ENCODE measurements at regions not wholly inside any gene's neighbourhood (a gene's known extent, or its start where the extent isn't known, plus 50 kb on each side); places are given as distances from the start of the nearest gene placed in this dataset.
A peak's percentile ranks its signal among the peaks of the same experiment; 100 is the strongest.

DNA sequence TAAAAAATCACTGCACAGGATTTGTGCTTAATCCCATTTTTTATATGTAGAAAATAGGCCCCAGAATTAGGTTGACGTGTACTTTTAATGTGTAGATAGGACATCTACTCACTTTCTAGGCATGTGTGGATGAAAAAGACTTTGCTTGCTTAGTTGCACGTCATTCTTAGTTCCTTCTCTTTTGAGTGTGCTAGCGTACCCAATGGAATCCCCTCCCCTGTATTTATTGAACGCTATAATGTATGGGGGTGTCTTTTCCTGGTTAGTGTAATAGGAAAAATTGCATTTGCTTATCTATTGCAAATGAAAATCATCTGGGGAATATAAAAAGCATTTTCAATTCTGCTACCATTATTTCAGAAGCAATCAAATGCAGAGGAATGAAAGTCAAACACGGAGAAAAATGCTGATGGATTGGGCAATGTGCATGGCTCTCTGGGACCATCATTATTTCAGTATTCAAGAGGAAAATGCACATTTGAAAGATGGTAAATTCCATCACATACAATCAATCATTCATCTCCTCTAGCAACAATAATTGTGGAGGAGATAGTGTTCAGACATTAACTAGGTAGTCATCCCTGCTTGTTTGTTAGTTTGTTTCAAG, 277.0 kb upstream of the B3GALT2 start:
- Histone ChIP-seq H2AFZ (ENCODE audit: low read length) (no peak overlapping the region), H3K4me3 (ENCODE audit: insufficient read depth, low read length) (no peak overlapping the region), H3K36me3 (ENCODE audit: insufficient read depth, low read length) (no peaks in the 10 kb centered on the region), H3K79me2 (ENCODE audit: insufficient read depth, low read length) (no peaks in the 10 kb centered on the region), H4K20me1 (ENCODE audit: insufficient read depth, low read length) (no peaks in the 10 kb centered on the region), H3K4me2 (ENCODE audit: insufficient read depth, low read length) (no peak overlapping the region), H3K27ac (ENCODE audit: low read depth, low read length) (no peak overlapping the region), H3K27me3 (ENCODE audit: insufficient read depth, low read length) (no peaks in the 10 kb centered on the region), H3K9me3 (ENCODE audit: low read depth, low read length) (no peaks in the 10 kb centered on the region), H3K4me1 (ENCODE audit: insufficient read depth, low read length) (no peaks in the 10 kb centered on the region)
- DNase-seq (ENCODE audit: insufficient read length, low spot score, missing footprints), result no peak
- TF ChIP-seq CTCF (IDR thresholded peaks at IDR 0.05; ENCODE audit: extremely low read depth, low read depth, low read length), result no peak

- DNase-seq (ENCODE audit: insufficient read length, low spot score, missing footprints), result no peak
- H3K4me1 ChIP-seq (ENCODE audit: insufficient read depth, low read length), result no peaks in the 10 kb centered on the region
- TF ChIP-seq CTCF (IDR thresholded peaks at IDR 0.05; ENCODE audit: extremely low read depth, low read depth, low read length), result no peak
- H2AFZ ChIP-seq (ENCODE audit: low read length), result no peak overlapping the region
- H3K27ac ChIP-seq (ENCODE audit: low read depth, low read length), result no peak overlapping the region
- H4K20me1 ChIP-seq (ENCODE audit: insufficient read depth, low read length), result no peaks in the 10 kb centered on the region
- no peak overlapping the region for H3K4me3 ChIP-seq (ENCODE audit: insufficient read depth, low read length)
- no peaks in the 10 kb centered on the region for H3K79me2 ChIP-seq (ENCODE audit: insufficient read depth, low read length)
- peak overlapping the region; percentile 48 for H3K4me2 ChIP-seq (ENCODE audit: insufficient read depth, low read length)
- H3K9me3 ChIP-seq (ENCODE audit: low read depth, low read length), result no peaks in the 10 kb centered on the region
- no peaks in the 10 kb centered on the region for H3K27me3 ChIP-seq (ENCODE audit: insufficient read depth, low read length)
- no peaks in the 10 kb centered on the region for H3K36me3 ChIP-seq (ENCODE audit: insufficient read depth, low read length)
Observed at GRCh38 chr1:193462629-193463320, 276.4 kb upstream of the B3GALT2 start.

GRCh38 chr1:193458628-193459027, 272.2 kb upstream of the B3GALT2 start:
- Histone ChIP-seq H3K79me2 (ENCODE audit: insufficient read depth, low read length) (no peaks in the 10 kb centered on the region), H4K20me1 (ENCODE audit: insufficient read depth, low read length) (no peaks in the 10 kb centered on the region), H3K27ac (ENCODE audit: low read depth, low read length) (no peak overlapping the region), H3K36me3 (ENCODE audit: insufficient read depth, low read length) (no peaks in the 10 kb centered on the region), H3K4me1 (ENCODE audit: insufficient read depth, low read length) (no peaks in the 10 kb centered on the region), H3K9me3 (ENCODE audit: low read depth, low read length) (no peaks in the 10 kb centered on the region), H3K4me3 (ENCODE audit: insufficient read depth, low read length) (no peak overlapping the region), H3K27me3 (ENCODE audit: insufficient read depth, low read length) (no peaks in the 10 kb centered on the region), H2AFZ (ENCODE audit: low read length) (no peak overlapping the region), H3K4me2 (ENCODE audit: insufficient read depth, low read length) (no peak overlapping the region)
- no peak for DNase-seq (ENCODE audit: insufficient read length, low spot score, missing footprints)
- no peak for TF ChIP-seq CTCF (IDR thresholded peaks at IDR 0.05; ENCODE audit: extremely low read depth, low read depth, low read length)

DNA sequence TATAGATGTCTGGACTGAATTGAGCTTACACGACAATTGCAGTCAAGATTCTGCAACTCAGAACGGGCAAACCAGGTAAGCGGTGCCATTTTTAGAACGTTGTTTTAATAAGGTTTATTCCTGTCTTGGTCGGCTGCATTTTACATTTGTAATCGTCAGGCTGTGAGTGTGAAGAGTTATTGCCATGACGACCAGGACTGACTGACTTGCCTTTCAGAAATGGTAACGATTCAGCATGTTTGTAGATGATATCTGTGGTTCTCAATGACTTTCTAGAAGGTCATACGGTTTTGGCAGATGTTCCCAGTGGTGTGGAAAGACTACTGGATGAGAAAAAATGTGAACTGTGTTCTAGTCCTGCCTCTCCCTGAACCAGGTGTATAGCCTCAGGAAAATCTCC, 271.3 kb upstream of the B3GALT2 start:
- Histone ChIP-seq H2AFZ (ENCODE audit: low read length) (peak overlapping the region; percentile 58), H4K20me1 (ENCODE audit: insufficient read depth, low read length) (no peaks in the 10 kb centered on the region), H3K79me2 (ENCODE audit: insufficient read depth, low read length) (no peaks in the 10 kb centered on the region), H3K27me3 (ENCODE audit: insufficient read depth, low read length) (no peaks in the 10 kb centered on the region), H3K36me3 (ENCODE audit: insufficient read depth, low read length) (no peaks in the 10 kb centered on the region), H3K27ac (ENCODE audit: low read depth, low read length) (no peak overlapping the region), H3K4me3 (ENCODE audit: insufficient read depth, low read length) (no peak overlapping the region), H3K9me3 (ENCODE audit: low read depth, low read length) (no peaks in the 10 kb centered on the region), H3K4me2 (ENCODE audit: insufficient read depth, low read length) (no peak overlapping the region), H3K4me1 (ENCODE audit: insufficient read depth, low read length) (no peaks in the 10 kb centered on the region)
- DNase-seq (ENCODE audit: insufficient read length, low spot score, missing footprints), result no peak
- no peak for TF ChIP-seq CTCF (IDR thresholded peaks at IDR 0.05; ENCODE audit: extremely low read depth, low read depth, low read length)

Measured in osteoblast (primary cell).